HFFc6 (cell line): ENCODE measurements at regions not wholly inside any gene's neighbourhood (a gene's known extent, or its start where the extent isn't known, plus 50 kb on each side); places are given as distances from the start of the nearest gene placed in this dataset.

Source experiments
- DNase-seq: peaks from one replicate; pipeline ENCODE4 v3.0.0-alpha.2; 2018
- H3K27ac Mint-ChIP-seq: 2 replicates; pipeline ENCODE4 v1.8.0; 2020; ENCODE audit warnings: mild to moderate bottlenecking, mixed read lengths
- H3K27me3 Mint-ChIP-seq: 2 replicates; pipeline ENCODE4 v1.8.0; 2021; ENCODE audit warnings: mild to moderate bottlenecking, moderate library complexity, mixed read lengths; ENCODE audit not compliant: insufficient read depth
- H3K36me3 Mint-ChIP-seq: 2 replicates; pipeline ENCODE4 v1.8.0; 2021; ENCODE audit warnings: low read depth, mixed read lengths
- H3K4me1 Mint-ChIP-seq: 2 replicates; pipeline ENCODE4 v1.8.0; 2020; ENCODE audit warnings: low read depth, mixed read lengths
- H3K4me3 Mint-ChIP-seq: 2 replicates; pipeline ENCODE4 v1.8.0; 2020; ENCODE audit warnings: mild to moderate bottlenecking, moderate library complexity, mixed read lengths
- H3K9me3 Mint-ChIP-seq: 2 replicates; pipeline ENCODE4 v1.8.0; 2020; ENCODE audit warnings: mild to moderate bottlenecking, mixed read lengths
- TF ChIP-seq, protein P1 (sequence below): fragments of 200-600 bp; sonication (generic); IDR thresholded peaks from 2 replicates; pipeline ENCODE4 v1.5.0; 2021; ENCODE audit warnings: antibody characterized with exemption, mild to moderate bottlenecking

- Mint-ChIP-seq H3K27me3 (peaks cover 22% of the 10 kb centered on the region), H3K4me3 (no peak overlapping the region), H3K4me1 (no peaks in the 10 kb centered on the region), H3K36me3 (no peaks in the 10 kb centered on the region), H3K9me3 (no peaks in the 10 kb centered on the region; the same call in 1 of the 2 replicates), H3K27ac (no peak overlapping the region)
- TF ChIP-seq, protein P1, sequence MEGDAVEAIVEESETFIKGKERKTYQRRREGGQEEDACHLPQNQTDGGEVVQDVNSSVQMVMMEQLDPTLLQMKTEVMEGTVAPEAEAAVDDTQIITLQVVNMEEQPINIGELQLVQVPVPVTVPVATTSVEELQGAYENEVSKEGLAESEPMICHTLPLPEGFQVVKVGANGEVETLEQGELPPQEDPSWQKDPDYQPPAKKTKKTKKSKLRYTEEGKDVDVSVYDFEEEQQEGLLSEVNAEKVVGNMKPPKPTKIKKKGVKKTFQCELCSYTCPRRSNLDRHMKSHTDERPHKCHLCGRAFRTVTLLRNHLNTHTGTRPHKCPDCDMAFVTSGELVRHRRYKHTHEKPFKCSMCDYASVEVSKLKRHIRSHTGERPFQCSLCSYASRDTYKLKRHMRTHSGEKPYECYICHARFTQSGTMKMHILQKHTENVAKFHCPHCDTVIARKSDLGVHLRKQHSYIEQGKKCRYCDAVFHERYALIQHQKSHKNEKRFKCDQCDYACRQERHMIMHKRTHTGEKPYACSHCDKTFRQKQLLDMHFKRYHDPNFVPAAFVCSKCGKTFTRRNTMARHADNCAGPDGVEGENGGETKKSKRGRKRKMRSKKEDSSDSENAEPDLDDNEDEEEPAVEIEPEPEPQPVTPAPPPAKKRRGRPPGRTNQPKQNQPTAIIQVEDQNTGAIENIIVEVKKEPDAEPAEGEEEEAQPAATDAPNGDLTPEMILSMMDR: no peak
- no peak for DNase-seq
Observed at GRCh38 chr14:101464984-101465794, 96.1 kb upstream of the DIO3 start.

GRCh38 chr14:101465795-101466448, 95.4 kb upstream of the DIO3 start:
- no peaks in the 10 kb centered on the region for H3K36me3 Mint-ChIP-seq
- no peaks in the 10 kb centered on the region for H3K4me1 Mint-ChIP-seq
- peaks cover 22% of the 10 kb centered on the region for H3K27me3 Mint-ChIP-seq
- H3K27ac Mint-ChIP-seq: no peak overlapping the region
- TF ChIP-seq, protein P1: no peak
- no peak for DNase-seq
- H3K9me3 Mint-ChIP-seq: no peaks in the 10 kb centered on the region; the same call in 1 of the 2 replicates
- H3K4me3 Mint-ChIP-seq: no peak overlapping the region

GRCh38 chr14:101466456-101467180, 94.7 kb upstream of the DIO3 start:
- DNase-seq: no peak
- H3K4me3 Mint-ChIP-seq: no peak overlapping the region
- no peaks in the 10 kb centered on the region for H3K36me3 Mint-ChIP-seq
- H3K27me3 Mint-ChIP-seq: peaks cover 20% of the 10 kb centered on the region
- TF ChIP-seq, protein P1: no peak
- H3K9me3 Mint-ChIP-seq: peaks cover 4% of the 10 kb centered on the region; the same call in 1 of the 2 replicates
- no peak overlapping the region for H3K27ac Mint-ChIP-seq
- H3K4me1 Mint-ChIP-seq: no peaks in the 10 kb centered on the region

DNA sequence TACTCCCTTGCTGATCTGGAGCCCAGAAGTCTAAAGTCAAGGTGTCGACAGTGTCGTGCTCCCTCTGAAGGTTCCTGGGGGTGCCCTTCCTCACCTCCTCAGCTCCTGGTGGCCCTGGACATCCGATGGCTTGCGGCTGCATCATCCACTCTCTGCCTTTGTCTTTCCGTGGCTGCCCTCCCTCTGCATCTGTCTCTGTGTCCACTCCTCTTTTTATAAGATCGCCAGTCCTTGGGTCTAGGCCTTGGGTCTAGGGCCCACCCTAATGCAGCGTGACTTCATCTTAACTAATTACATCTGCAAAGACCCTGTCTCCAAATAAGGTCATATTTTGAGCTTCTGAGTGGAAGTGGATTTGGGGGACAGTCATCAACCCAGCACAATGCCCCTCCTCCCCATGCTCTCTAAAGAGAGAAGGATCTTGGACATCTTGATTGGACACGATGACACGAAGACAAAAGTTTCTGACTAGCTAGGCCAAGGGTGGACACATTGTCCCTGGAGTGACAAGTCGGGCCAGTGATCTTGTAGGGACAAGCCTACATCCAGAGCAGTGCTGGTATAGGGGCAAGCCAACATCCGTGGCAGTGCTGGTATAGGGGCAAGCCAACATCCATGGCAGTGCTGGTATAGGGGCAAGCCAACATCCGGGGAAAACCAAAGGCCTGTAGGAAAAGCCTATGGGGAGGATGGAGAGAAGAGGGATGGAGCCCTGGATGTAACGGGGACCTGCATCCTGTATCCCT, 93.9 kb upstream of the DIO3 start:
- no peak for DNase-seq
- H3K4me1 Mint-ChIP-seq: no peaks in the 10 kb centered on the region
- no peaks in the 10 kb centered on the region for H3K36me3 Mint-ChIP-seq
- H3K27ac Mint-ChIP-seq: no peak overlapping the region
- TF ChIP-seq, protein P1: no peak
- peaks cover 19% of the 10 kb centered on the region for H3K27me3 Mint-ChIP-seq
- peaks cover 4% of the 10 kb centered on the region; the same call in 1 of the 2 replicates for H3K9me3 Mint-ChIP-seq
- H3K4me3 Mint-ChIP-seq: no peak overlapping the region
